ENCODE measurements at regions not wholly inside any gene's neighbourhood (a gene's known extent, or its start where the extent isn't known, plus 50 kb on each side); places are given as distances from the start of the nearest gene placed in this dataset.

GRCh38 chr2:190599073-190599472 is 49.8 kb upstream of the NAB1 start:
- ChIA-PET POLR2A (no interaction called here), CTCF (interaction anchor here (1.5 kb wide), 2 partner anchors 15 to 18 kb away, joined by 3 to 4 read pairs; no protein-coding TSS in a partner anchor)
- no peak overlapping the region for H3K9ac ChIP-seq (replicated peaks; ENCODE audit: extremely low read depth, insufficient read depth, low read length)
- TF ChIP-seq POLR2AphosphoS5 (IDR thresholded peaks at IDR 0.05; ENCODE audit: insufficient read depth, low read depth, low read length) (no peak), POLR2A (IDR thresholded peaks at IDR 0.05; ENCODE audit: low read depth, low read length) (no peak), CTCF (IDR thresholded peaks at IDR 0.05; ENCODE audit: extremely low read depth in 1 of 2, insufficient read depth in 1 of 2, low read depth in 1 of 2, low read length in 2 of 2) (no peak)
- TF ChIP-seq, protein P1, sequence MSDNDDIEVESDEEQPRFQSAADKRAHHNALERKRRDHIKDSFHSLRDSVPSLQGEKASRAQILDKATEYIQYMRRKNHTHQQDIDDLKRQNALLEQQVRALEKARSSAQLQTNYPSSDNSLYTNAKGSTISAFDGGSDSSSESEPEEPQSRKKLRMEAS (IDR thresholded peaks at IDR 0.05; ENCODE audit: insufficient read depth, insufficient read length), result no peak
- H3K79me2 ChIP-seq (ENCODE audit: control insufficient read depth, insufficient read depth, low read length), result no peaks in the 10 kb centered on the region
- no peak overlapping the region for H2AFZ ChIP-seq (ENCODE audit: low read depth, low read length)
- dilution Hi-C loops (cut with MboI; ENCODE audit: extremely low pct_ligation_motif_present, low sequenced_read_pairs), result no loop called here
- no peaks in the 10 kb centered on the region for H3K27me3 ChIP-seq (ENCODE audit: control insufficient read depth in 2 of 2, insufficient read depth in 2 of 2, low read length in 2 of 2)
- intact Hi-C loops (cut with micrococcal nuclease), result no loop called here
- BruUV-seq (replicated peaks), result no TSS peak
- peaks cover 11% of the 10 kb centered on the region for H3K4me1 ChIP-seq (ENCODE audit: control insufficient read depth, extremely low read depth, insufficient read depth, low read length)
- no peak overlapping the region for H3K27ac ChIP-seq (ENCODE audit: insufficient read depth, low read depth, low read length)
- no peak overlapping the region for H3K4me3 ChIP-seq (replicated peaks in 1 of 3; ENCODE audit: insufficient read depth in 1 of 3, low read depth in 1 of 3, low read length in 3 of 3)
- H3K36me3 ChIP-seq (ENCODE audit: control insufficient read depth in 2 of 2, extremely low read depth in 1 of 2, insufficient read depth in 2 of 2, low read length in 2 of 2), result no peaks in the 10 kb centered on the region
- no peaks in the 10 kb centered on the region for H4K20me1 ChIP-seq (replicated peaks; ENCODE audit: control insufficient read depth, extremely low read depth, insufficient read depth, low read length)
- H3K9me1 ChIP-seq (replicated peaks; ENCODE audit: control insufficient read depth, extremely low read depth, insufficient read depth, low read length), result no peaks in the 10 kb centered on the region
- H3K9me3 ChIP-seq (replicated peaks; ENCODE audit: control insufficient read depth, insufficient read depth, low read length), result no peaks in the 10 kb centered on the region
- DNase-seq (ENCODE audit: low read depth, low spot score), result no peak
- no peak for FAIRE-seq
- H3K4me2 ChIP-seq (ENCODE audit: insufficient read depth, low read length), result peak overlapping the region; percentile 22
